K562 (cell line): ENCODE measurements at regions not wholly inside any gene's neighbourhood (a gene's known extent, or its start where the extent isn't known, plus 50 kb on each side); places are given as distances from the start of the nearest gene placed in this dataset.
A peak's percentile ranks its signal among the peaks of the same experiment; 100 is the strongest.

Source experiments
- EWSR1 ChIP-seq: fragments of 450-650 bp; IDR thresholded peaks from 2 replicates; pipeline ENCODE4 v1.6.1; 2018; ENCODE audit warnings: borderline replicate concordance, mild to moderate bottlenecking, low read depth, moderate library complexity; ENCODE audit not compliant: partially characterized antibody
- GTF2E2 ChIP-seq: fragments of 200-800 bp; sonication (Bioruptor generic); IDR thresholded peaks from 2 replicates; pipeline ENCODE4 v1.6.1; 2016; ENCODE audit warnings: missing genetic modification characterization, missing compliant biosample characterization
- NR2F6 ChIP-seq: fragments of 450-650 bp; formaldehyde crosslinking; IDR thresholded peaks from 2 replicates; pipeline ENCODE4 v1.4.0; 2020; ENCODE audit warnings: mild to moderate bottlenecking
- PHF8 ChIP-seq: fragments of 200-600 bp; sonication (generic); IDR thresholded peaks from 2 replicates; pipeline ENCODE4 v1.6.1; 2012; ENCODE audit warnings: mixed run types, mild to moderate bottlenecking, inconsistent platforms, low read length, moderate library complexity, borderline replicate concordance
- POU5F1 ChIP-seq: fragments of 150-350 bp; IDR thresholded peaks from 2 replicates; pipeline ENCODE4 v1.6.1; 2014; ENCODE audit warnings: borderline replicate concordance, low read length, low read depth, mild to moderate bottlenecking; ENCODE audit not compliant: partially characterized antibody
- RBBP5 ChIP-seq: fragments of 200-600 bp; sonication (generic); IDR thresholded peaks from 2 replicates; pipeline ENCODE4 v1.6.1; 2012; ENCODE audit warnings: borderline replicate concordance, mild to moderate bottlenecking, low read length, control low read depth, inconsistent platforms; ENCODE audit not compliant: insufficient read depth, poor library complexity, severe bottlenecking
- RNF2 ChIP-seq: sonication (generic); IDR thresholded peaks from 2 replicates; pipeline ENCODE4 v1.6.1; 2016
- SREBF2 ChIP-seq: sonication (generic); formaldehyde crosslinking; IDR thresholded peaks from 2 replicates; pipeline ENCODE4 v1.4.0; 2020; ENCODE audit warnings: mild to moderate bottlenecking, missing genetic modification reagents
- SRSF1 ChIP-seq: fragments of 200-400 bp; formaldehyde crosslinking; IDR thresholded peaks from 2 replicates; pipeline ENCODE4 v1.6.1; 2017; ENCODE audit warnings: mild to moderate bottlenecking, low read depth, low read length, moderate library complexity
- TFAM ChIP-seq: fragments of 250-450 bp; sonication (Bioruptor Pico); conservative IDR thresholded peaks from 2 replicates; pipeline ENCODE4 v1.5.0; 2021; ENCODE audit warnings: mild to moderate bottlenecking, moderate library complexity
- XRCC5 ChIP-seq: fragments of 200-400 bp; formaldehyde crosslinking; IDR thresholded peaks from 2 replicates; pipeline ENCODE4 v1.6.1; 2017; ENCODE audit warnings: low read depth, mild to moderate bottlenecking, low read length
- ZC3H11A ChIP-seq: IDR thresholded peaks from 2 replicates; pipeline ENCODE4 v1.6.1; 2012; ENCODE audit warnings: low read depth, low read length, improper control_type of control experiment
- ZNF146 ChIP-seq: IDR thresholded peaks from one replicate; pipeline ENCODE4 v1.6.1; 2018; ENCODE audit warnings: missing compliant biosample characterization; ENCODE audit not compliant: unreplicated experiment
- ZNF174 ChIP-seq: fragments of 250-450 bp; sonication (Bioruptor Pico); IDR thresholded peaks from 2 replicates; pipeline ENCODE4 v1.4.0; 2020; ENCODE audit warnings: mild to moderate bottlenecking
- ZNF584 ChIP-seq: fragments of 200-800 bp; sonication (Bioruptor generic); IDR thresholded peaks from 2 replicates; pipeline ENCODE4 v1.6.1; 2016; ENCODE audit warnings: low read depth, mild to moderate bottlenecking, missing genetic modification characterization, missing compliant biosample characterization
- ZNF780A ChIP-seq: fragments of 250-450 bp; sonication (Bioruptor Pico); IDR thresholded peaks from 2 replicates; pipeline ENCODE4 v1.5.0; 2021; ENCODE audit warnings: mild to moderate bottlenecking
- TF ChIP-seq, protein P1 (sequence below): sonication (generic); formaldehyde crosslinking; IDR thresholded peaks from 2 replicates; pipeline ENCODE4 v1.8.1; 2023; ENCODE audit warnings: mild to moderate bottlenecking, missing genetic modification reagents
- TF ChIP-seq, protein P2 (sequence below): fragments of 200-400 bp; formaldehyde crosslinking; IDR thresholded peaks from 2 replicates; pipeline ENCODE4 v1.6.1; 2017; ENCODE audit warnings: mild to moderate bottlenecking, low read depth, low read length, moderate library complexity
- TF ChIP-seq, protein P3 (sequence below): IDR thresholded peaks from 3 replicates; pipeline ENCODE4 v1.6.1; 2011; ENCODE audit warnings: borderline replicate concordance, mild to moderate bottlenecking, moderate library complexity; ENCODE audit not compliant: insufficient read length; ENCODE audit errors: extremely low read depth
- TF ChIP-seq, protein P4 (sequence below): fragments of 450-650 bp; IDR thresholded peaks from 2 replicates; pipeline ENCODE4 v1.6.1; 2016; ENCODE audit warnings: missing biosample characterization, missing genetic modification characterization

DNA sequence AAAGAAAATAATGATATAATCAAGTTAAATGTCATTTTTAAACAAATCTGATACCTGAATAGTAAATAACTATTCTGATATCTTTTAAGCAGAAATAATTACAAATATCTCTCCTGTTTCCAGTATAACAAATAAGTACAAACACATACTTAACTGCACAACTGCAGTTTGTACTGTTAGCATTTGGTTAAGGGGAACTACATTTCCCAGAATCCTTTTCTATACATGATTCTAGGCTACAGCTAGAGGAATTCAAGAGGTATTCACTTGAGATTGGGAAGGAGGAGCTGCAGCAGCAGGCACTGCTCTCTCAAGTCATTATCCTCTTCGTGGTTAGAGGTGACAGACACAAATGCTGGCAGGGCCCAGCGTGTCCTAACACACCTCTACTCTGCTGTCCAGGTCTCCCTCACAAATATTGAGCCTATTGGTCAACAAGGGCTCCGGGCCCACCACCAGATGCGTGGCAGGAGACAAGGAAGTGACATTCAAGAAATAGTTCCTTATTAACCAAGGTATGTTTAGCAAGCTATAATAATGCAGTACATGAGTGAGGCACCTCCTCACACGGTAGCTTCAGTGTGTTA, 255.1 kb upstream of the MKLN1 start (continued):
- TF ChIP-seq XRCC5 = no peak
- no peak for TF ChIP-seq EWSR1
- TF ChIP-seq NR2F6 (CRISPR knock-in tag) = no peak
- no peak for TF ChIP-seq TFAM (CRISPR knock-in tag)
- TF ChIP-seq RBBP5 = no peak
- TF ChIP-seq, protein P1, sequence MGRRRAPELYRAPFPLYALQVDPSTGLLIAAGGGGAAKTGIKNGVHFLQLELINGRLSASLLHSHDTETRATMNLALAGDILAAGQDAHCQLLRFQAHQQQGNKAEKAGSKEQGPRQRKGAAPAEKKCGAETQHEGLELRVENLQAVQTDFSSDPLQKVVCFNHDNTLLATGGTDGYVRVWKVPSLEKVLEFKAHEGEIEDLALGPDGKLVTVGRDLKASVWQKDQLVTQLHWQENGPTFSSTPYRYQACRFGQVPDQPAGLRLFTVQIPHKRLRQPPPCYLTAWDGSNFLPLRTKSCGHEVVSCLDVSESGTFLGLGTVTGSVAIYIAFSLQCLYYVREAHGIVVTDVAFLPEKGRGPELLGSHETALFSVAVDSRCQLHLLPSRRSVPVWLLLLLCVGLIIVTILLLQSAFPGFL (CRISPR knock-in tag) = no peak
- TF ChIP-seq PHF8 = no peak
- TF ChIP-seq, protein P2, sequence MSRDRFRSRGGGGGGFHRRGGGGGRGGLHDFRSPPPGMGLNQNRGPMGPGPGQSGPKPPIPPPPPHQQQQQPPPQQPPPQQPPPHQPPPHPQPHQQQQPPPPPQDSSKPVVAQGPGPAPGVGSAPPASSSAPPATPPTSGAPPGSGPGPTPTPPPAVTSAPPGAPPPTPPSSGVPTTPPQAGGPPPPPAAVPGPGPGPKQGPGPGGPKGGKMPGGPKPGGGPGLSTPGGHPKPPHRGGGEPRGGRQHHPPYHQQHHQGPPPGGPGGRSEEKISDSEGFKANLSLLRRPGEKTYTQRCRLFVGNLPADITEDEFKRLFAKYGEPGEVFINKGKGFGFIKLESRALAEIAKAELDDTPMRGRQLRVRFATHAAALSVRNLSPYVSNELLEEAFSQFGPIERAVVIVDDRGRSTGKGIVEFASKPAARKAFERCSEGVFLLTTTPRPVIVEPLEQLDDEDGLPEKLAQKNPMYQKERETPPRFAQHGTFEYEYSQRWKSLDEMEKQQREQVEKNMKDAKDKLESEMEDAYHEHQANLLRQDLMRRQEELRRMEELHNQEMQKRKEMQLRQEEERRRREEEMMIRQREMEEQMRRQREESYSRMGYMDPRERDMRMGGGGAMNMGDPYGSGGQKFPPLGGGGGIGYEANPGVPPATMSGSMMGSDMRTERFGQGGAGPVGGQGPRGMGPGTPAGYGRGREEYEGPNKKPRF = no peak
- no peak for TF ChIP-seq ZNF174 (CRISPR knock-in tag)
- TF ChIP-seq ZNF780A (CRISPR knock-in tag) = no peak
- no peak for TF ChIP-seq POU5F1
- TF ChIP-seq SRSF1 = no peak
- 0 out of 2 replicates have a peak, but pooled peaks have one; percentile 32 for TF ChIP-seq GTF2E2 (tag)
- no peak for TF ChIP-seq ZC3H11A
- no peak for TF ChIP-seq ZNF146 (CRISPR knock-in tag)
- TF ChIP-seq ZNF584 = no peak; the same call in 1 of the 2 replicates
- no peak for TF ChIP-seq SREBF2 (CRISPR knock-in tag)
- TF ChIP-seq RNF2 = no peak
- TF ChIP-seq, protein P3, sequence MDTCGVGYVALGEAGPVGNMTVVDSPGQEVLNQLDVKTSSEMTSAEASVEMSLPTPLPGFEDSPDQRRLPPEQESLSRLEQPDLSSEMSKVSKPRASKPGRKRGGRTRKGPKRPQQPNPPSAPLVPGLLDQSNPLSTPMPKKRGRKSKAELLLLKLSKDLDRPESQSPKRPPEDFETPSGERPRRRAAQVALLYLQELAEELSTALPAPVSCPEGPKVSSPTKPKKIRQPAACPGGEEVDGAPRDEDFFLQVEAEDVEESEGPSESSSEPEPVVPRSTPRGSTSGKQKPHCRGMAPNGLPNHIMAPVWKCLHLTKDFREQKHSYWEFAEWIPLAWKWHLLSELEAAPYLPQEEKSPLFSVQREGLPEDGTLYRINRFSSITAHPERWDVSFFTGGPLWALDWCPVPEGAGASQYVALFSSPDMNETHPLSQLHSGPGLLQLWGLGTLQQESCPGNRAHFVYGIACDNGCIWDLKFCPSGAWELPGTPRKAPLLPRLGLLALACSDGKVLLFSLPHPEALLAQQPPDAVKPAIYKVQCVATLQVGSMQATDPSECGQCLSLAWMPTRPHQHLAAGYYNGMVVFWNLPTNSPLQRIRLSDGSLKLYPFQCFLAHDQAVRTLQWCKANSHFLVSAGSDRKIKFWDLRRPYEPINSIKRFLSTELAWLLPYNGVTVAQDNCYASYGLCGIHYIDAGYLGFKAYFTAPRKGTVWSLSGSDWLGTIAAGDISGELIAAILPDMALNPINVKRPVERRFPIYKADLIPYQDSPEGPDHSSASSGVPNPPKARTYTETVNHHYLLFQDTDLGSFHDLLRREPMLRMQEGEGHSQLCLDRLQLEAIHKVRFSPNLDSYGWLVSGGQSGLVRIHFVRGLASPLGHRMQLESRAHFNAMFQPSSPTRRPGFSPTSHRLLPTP = no peak
- TF ChIP-seq, protein P4, sequence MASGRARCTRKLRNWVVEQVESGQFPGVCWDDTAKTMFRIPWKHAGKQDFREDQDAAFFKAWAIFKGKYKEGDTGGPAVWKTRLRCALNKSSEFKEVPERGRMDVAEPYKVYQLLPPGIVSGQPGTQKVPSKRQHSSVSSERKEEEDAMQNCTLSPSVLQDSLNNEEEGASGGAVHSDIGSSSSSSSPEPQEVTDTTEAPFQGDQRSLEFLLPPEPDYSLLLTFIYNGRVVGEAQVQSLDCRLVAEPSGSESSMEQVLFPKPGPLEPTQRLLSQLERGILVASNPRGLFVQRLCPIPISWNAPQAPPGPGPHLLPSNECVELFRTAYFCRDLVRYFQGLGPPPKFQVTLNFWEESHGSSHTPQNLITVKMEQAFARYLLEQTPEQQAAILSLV (tag) = no peak
